Hepatocyte (in vitro differentiated cells): ENCODE measurements at regions not wholly inside any gene's neighbourhood (a gene's known extent, or its start where the extent isn't known, plus 50 kb on each side); places are given as distances from the start of the nearest gene placed in this dataset.

Source experiments
- DNase-seq: peaks from one replicate; pipeline ENCODE4 v3.0.0-alpha.2; 2016; ENCODE audit warnings: low spot score
- H2AFZ ChIP-seq: fragments of 200-600 bp; sonication (generic); 2 replicates; pipeline ENCODE4 v1.6.0; 2016; ENCODE audit warnings: antibody characterized with exemption, mild to moderate bottlenecking
- H3K27ac ChIP-seq: fragments of 200-600 bp; sonication (generic); 2 replicates; pipeline ENCODE4 v1.5.1; 2016; ENCODE audit warnings: mild to moderate bottlenecking
- H3K27me3 ChIP-seq: fragments of 200-600 bp; sonication (generic); 2 replicates; pipeline ENCODE4 v1.6.1; 2016
- H3K36me3 ChIP-seq: fragments of 200-600 bp; sonication (generic); replicated peaks from 2 replicates; pipeline ENCODE4 v1.5.1; 2016; ENCODE audit warnings: low read depth; ENCODE audit not compliant: insufficient read depth
- H3K4me1 ChIP-seq: fragments of 200-600 bp; sonication (generic); 2 replicates; pipeline ENCODE4 v1.5.1; 2016; ENCODE audit warnings: mild to moderate bottlenecking, moderate library complexity; ENCODE audit not compliant: insufficient read depth
- H3K4me2 ChIP-seq: fragments of 200-600 bp; sonication (generic); 2 replicates; pipeline ENCODE4 v1.6.0; 2016
- H3K4me3 ChIP-seq: fragments of 200-600 bp; sonication (generic); 2 replicates; pipeline ENCODE4 v1.5.1; 2016; ENCODE audit warnings: mild to moderate bottlenecking
- H3K79me2 ChIP-seq: fragments of 200-600 bp; sonication (generic); 2 replicates; pipeline ENCODE4 v1.6.0; 2017; ENCODE audit warnings: mild to moderate bottlenecking
- H3K9me2 ChIP-seq: fragments of 200-600 bp; sonication (generic); replicated peaks from 2 replicates; pipeline ENCODE4 v1.6.0; 2017; ENCODE audit warnings: mild to moderate bottlenecking; ENCODE audit not compliant: insufficient read depth
- H3K9me3 ChIP-seq: fragments of 200-600 bp; sonication (generic); 2 replicates; pipeline ENCODE4 v1.5.1; 2016; ENCODE audit warnings: low read depth, mild to moderate bottlenecking
- H4K20me1 ChIP-seq: fragments of 200-600 bp; sonication (generic); 2 replicates; pipeline ENCODE4 v1.6.0; 2016; ENCODE audit warnings: mild to moderate bottlenecking; ENCODE audit not compliant: insufficient read depth, poor library complexity, severe bottlenecking
- EZH2 ChIP-seq: fragments of 200-600 bp; sonication (generic); IDR thresholded peaks from 2 replicates; pipeline ENCODE4 v1.6.1; 2016; ENCODE audit warnings: antibody characterized with exemption, mild to moderate bottlenecking, borderline replicate concordance
- EZH2phosphoT487 ChIP-seq: fragments of 200-600 bp; sonication (generic); IDR thresholded peaks from one replicate; pipeline ENCODE4 v1.6.1; 2018; ENCODE audit warnings: antibody characterized with exemption, mild to moderate bottlenecking, low read depth, moderate library complexity; ENCODE audit not compliant: unreplicated experiment, severe bottlenecking
- WGBS: methylation state at CpG from one replicate; pipeline ENCODE4 v1.1.6; 2016; ENCODE audit warnings: low lambda C conversion rate; ENCODE audit errors: missing lambda C conversion rate; 5-methylcytosine and 5-hydroxymethylcytosine counted together
- TF ChIP-seq, protein P1 (sequence below): fragments of 200-600 bp; sonication (generic); IDR thresholded peaks from 2 replicates; pipeline ENCODE4 v1.5.1; 2016; ENCODE audit warnings: antibody characterized with exemption, mild to moderate bottlenecking; ENCODE audit not compliant: poor library complexity

DNA sequence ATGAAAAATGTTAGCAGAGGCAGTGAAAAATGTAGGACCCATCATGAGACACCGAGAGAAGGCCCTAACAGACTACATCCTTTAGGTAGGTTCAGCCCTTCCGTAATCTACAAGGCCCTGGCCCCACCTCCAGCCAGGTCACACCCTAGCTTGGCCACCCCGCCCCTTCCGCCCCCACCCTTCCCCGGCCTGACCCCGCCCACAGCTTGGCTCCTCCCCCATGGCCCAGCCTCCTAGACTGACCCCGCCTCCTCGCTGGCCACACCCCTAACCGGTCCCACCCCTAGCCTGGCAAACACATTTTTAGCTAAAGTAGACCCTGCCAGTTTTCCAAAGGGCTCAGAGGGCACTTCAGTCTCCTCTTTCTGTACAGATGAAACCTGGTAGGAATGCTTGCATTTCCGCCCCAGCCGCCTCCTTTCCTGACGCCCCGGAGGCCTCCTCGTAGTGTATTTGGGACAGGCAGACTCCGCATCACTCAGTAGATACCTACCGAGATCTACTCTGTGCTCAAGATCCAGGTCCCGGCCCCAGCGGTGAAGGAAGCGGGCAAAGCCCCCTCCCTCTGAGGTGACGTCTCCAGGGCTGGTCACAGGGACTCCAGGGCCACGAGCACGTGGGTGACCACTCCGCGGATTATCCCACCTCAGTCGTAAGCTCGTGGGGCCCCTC is 443.5 kb downstream of the PREX1 start:
- Histone ChIP-seq H3K4me1 (peaks cover 12% of the 10 kb centered on the region), H3K79me2 (no peaks in the 10 kb centered on the region), H3K27me3 (no peaks in the 10 kb centered on the region), H3K4me2 (no peak overlapping the region), H2AFZ (no peak overlapping the region), H4K20me1 (no peaks in the 10 kb centered on the region), H3K36me3 (no peaks in the 10 kb centered on the region), H3K9me3 (no peaks in the 10 kb centered on the region), H3K9me2 (no peaks in the 10 kb centered on the region), H3K4me3 (no peak overlapping the region), H3K27ac (no peak overlapping the region)
- DNase-seq = no peak
- WGBS = 96% methylated on average over 22 of the region's 26 CpGs
- TF ChIP-seq EZH2 (no peak), EZH2phosphoT487 (no peak)
- TF ChIP-seq, protein P1, sequence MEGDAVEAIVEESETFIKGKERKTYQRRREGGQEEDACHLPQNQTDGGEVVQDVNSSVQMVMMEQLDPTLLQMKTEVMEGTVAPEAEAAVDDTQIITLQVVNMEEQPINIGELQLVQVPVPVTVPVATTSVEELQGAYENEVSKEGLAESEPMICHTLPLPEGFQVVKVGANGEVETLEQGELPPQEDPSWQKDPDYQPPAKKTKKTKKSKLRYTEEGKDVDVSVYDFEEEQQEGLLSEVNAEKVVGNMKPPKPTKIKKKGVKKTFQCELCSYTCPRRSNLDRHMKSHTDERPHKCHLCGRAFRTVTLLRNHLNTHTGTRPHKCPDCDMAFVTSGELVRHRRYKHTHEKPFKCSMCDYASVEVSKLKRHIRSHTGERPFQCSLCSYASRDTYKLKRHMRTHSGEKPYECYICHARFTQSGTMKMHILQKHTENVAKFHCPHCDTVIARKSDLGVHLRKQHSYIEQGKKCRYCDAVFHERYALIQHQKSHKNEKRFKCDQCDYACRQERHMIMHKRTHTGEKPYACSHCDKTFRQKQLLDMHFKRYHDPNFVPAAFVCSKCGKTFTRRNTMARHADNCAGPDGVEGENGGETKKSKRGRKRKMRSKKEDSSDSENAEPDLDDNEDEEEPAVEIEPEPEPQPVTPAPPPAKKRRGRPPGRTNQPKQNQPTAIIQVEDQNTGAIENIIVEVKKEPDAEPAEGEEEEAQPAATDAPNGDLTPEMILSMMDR = no peak

DNA sequence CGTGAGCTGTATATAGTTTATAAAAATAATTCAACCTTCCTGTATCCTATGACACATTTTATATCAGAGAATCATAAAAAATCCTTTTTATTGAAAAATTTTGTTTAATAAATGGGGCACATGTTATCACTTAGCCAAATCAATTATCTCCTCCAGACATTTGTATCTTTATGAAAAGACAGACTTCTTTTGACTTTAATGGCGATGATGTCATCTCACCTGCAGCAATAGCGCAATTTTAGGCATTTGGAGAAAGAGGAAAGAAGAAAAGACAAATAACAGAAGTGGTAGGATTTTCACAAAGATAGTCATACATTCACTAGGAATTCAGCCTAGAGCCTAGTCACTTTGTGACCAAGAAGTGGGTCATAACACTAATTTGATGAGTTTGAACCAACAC is 444.5 kb downstream of the PREX1 start:
- Histone ChIP-seq H3K36me3 (no peaks in the 10 kb centered on the region), H3K9me3 (no peaks in the 10 kb centered on the region), H3K4me2 (no peak overlapping the region), H3K27ac (no peak overlapping the region), H4K20me1 (no peaks in the 10 kb centered on the region), H2AFZ (no peak overlapping the region), H3K79me2 (no peaks in the 10 kb centered on the region), H3K4me1 (peaks cover 12% of the 10 kb centered on the region), H3K4me3 (no peak overlapping the region), H3K27me3 (no peaks in the 10 kb centered on the region), H3K9me2 (no peaks in the 10 kb centered on the region)
- WGBS = 90% methylated on average over 3 of the region's 3 CpGs
- DNase-seq = no peak
- TF ChIP-seq EZH2phosphoT487 (no peak), EZH2 (no peak)
- TF ChIP-seq, protein P1 = no peak

DNA sequence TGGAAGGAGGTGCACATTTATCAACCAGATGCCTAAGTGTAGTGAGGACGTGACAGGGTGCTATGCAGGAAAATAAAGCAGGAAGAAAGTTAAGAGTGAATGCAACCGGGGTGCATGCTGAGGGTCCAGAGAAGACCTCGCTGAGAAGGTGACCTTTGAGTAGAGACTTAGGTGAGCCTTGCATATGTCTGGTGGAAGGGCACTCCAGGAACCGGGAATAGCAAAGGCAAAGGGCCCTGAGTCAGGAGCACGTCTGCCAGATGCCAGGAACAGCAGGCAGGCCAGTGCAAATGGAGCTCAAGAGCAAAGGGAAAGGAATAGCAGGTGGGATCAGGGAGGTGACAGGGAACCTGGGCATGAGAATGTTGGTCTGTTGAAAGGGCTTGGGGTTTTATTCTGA is 445.5 kb downstream of the PREX1 start:
- TF ChIP-seq EZH2 (no peak), EZH2phosphoT487 (no peak)
- TF ChIP-seq, protein P1 = no peak
- Histone ChIP-seq H3K4me3 (no peak overlapping the region), H2AFZ (no peak overlapping the region), H4K20me1 (no peaks in the 10 kb centered on the region), H3K79me2 (no peaks in the 10 kb centered on the region), H3K4me1 (peaks cover 12% of the 10 kb centered on the region), H3K9me2 (no peaks in the 10 kb centered on the region), H3K36me3 (no peaks in the 10 kb centered on the region), H3K27me3 (no peaks in the 10 kb centered on the region), H3K27ac (no peak overlapping the region), H3K9me3 (no peaks in the 10 kb centered on the region), H3K4me2 (no peak overlapping the region)
- 75% methylated on average over 5 of the region's 5 CpGs for WGBS
- no peak for DNase-seq
